Testis (tissue), 2 donors: ENCODE measurements at regions not wholly inside any gene's neighbourhood (a gene's known extent, or its start where the extent isn't known, plus 50 kb on each side); places are given as distances from the start of the nearest gene placed in this dataset.
"Not testable (repeated sequence)": the region's sequence is repeated elsewhere in the genome, so short reads cannot be mapped to it uniquely, and the experiment has no call there.

Experiments used
- DNase-seq: peaks from one replicate; pipeline ENCODE4 v3.0.0-alpha.2; 2019
- H3K27ac ChIP-seq, 2 donors: fragments of 200-600 bp; sonication (generic); one replicate each; pipeline ENCODE4 v1.5.1; 2019
- H3K27me3 ChIP-seq: fragments of 200-600 bp; sonication (generic); one replicate; pipeline ENCODE4 v1.5.1; 2019
- H3K36me3 ChIP-seq: fragments of 200-600 bp; sonication (generic); one replicate; pipeline ENCODE4 v1.5.1; 2017; ENCODE audit warnings: low read depth; ENCODE audit errors: missing control alignments
- H3K4me1 ChIP-seq: fragments of 200-600 bp; sonication (generic); one replicate; pipeline ENCODE4 v1.5.1; 2019
- H3K4me3 ChIP-seq, 2 donors: fragments of 200-600 bp; sonication (generic); one replicate each; pipeline ENCODE4 v1.5.1; 2017 to 2019
- H3K9me3 ChIP-seq: fragments of 200-600 bp; sonication (generic); one replicate; pipeline ENCODE4 v1.5.1; 2017
- CTCF ChIP-seq, 3 experiments: fragments of 450-650 bp in 2 of 3; fragments of 200-600 bp in 1 of 3; sonication (generic) in 1 of 3; IDR thresholded peaks; one replicate each; pipeline ENCODE4 v1.5.1; 2016 to 2019; ENCODE audit warnings: antibody characterized with exemption in 3 of 3, mild to moderate bottlenecking in 2 of 3, moderate library complexity in 1 of 3
- POLR2A ChIP-seq: fragments of 450-650 bp; IDR thresholded peaks from one replicate; pipeline ENCODE4 v1.6.1; 2017; ENCODE audit warnings: antibody characterized with exemption, mild to moderate bottlenecking, moderate library complexity
- WGBS, 2 donors: methylation state at CpG; one replicate each; pipeline ENCODE4 v1.1.5; 2018; 5-methylcytosine and 5-hydroxymethylcytosine counted together
- intact Hi-C: fragments of 100-400 bp; cut with DNase I; formaldehyde crosslinking; loops from one replicate; pipeline ENCODE4 v1.15.1; 2023; ENCODE audit warnings: low total_unique reads

DNA sequence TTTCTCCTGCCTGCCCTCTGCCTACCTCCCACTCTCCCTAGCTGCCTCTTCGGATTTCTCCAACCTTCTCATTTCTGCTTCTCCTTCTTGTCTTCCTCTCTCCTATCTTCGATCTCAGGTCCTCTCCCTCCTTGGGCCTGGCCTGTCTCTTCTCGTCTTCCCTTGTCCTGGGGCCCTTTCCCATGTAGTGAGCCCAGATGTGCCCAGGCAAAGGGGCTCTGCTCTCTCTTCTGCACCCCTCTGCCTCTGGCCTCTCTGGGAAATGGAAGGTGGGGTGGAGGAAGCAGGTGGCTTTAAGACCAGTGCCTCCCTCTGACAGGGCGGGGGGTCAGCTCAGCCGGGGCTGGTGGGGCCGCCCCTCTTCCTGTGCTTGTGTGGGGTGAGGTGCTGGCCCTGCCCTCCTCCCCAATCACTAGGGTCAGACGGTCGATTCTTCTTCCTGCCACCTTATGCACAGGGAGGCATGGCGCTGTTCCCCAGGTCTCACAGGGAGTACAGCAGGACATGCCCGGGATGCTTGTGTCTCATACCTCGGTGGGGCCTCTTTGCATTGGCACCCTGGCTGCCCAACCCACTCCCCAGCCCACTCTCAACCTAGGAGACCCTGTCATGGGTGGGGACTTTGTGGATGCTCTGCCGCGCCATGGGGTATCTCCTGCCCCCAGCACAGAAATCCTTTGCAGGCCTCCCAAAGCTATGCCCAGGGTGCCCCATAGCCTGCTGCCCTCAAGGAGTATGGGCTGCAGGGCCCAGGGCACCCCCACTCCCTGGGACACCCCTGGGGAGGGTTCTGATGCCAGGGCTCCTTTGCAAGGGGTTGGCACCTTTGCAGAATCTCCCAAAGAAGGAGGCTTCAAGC is 213.8 kb upstream of the HAAO start:
- peak overlapping the region in 1 of 2 donors; percentile 33 for H3K27ac ChIP-seq

GRCh38 chr2:43005245-43005974 is 213.0 kb upstream of the HAAO start:
- peak overlapping the region in 1 of 2 donors; percentile 33 for H3K27ac ChIP-seq
- 56 to 77% methylated on average over 14 to 15 of the region's 15 CpGs for WGBS, 2 donors
- intact Hi-C loops = no loop called here
- TF ChIP-seq POLR2A = no peak
- no peak for TF ChIP-seq CTCF (IDR thresholded peaks at IDR 0.05)
- DNase-seq = peak; percentile 72
- H3K36me3 ChIP-seq = no peaks in the 10 kb centered on the region
- H3K4me3 ChIP-seq = no peak overlapping the region
- H3K9me3 ChIP-seq = no peaks in the 10 kb centered on the region
- no peaks in the 10 kb centered on the region for H3K27me3 ChIP-seq
- H3K4me1 ChIP-seq = peaks cover 15% of the 10 kb centered on the region

More for the DNA sequence above, 213.8 kb upstream of the HAAO start:
- TF ChIP-seq POLR2A (no peak), CTCF (IDR thresholded peaks at IDR 0.05) (no peak)
- DNase-seq = no peak
- intact Hi-C loops = no loop called here
- H3K9me3 ChIP-seq = no peaks in the 10 kb centered on the region
- H3K4me3 ChIP-seq = no peak overlapping the region
- H3K36me3 ChIP-seq = no peaks in the 10 kb centered on the region
- H3K4me1 ChIP-seq = peaks cover 15% of the 10 kb centered on the region
- H3K27me3 ChIP-seq = no peaks in the 10 kb centered on the region
- WGBS, 2 donors = 72 to 78% methylated on average over 4 to 13 of the region's 13 CpGs

DNA sequence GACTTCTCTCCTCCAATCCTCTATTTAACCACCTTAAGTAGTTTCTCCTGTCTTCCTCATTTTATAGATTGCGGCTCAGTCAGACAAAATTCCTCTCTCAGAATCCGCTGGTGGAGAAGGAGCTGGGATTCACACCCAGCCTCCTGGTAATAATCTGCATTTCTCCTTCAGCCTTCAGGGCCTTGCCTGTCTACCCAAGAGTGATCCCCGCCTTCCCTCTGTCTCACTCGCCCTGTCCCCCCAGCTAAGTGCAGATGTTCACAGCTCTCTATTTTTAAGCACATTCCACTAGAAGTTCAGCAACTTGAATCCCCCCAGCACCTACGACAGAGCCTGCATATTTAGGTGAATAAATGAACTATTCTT is 212.5 kb upstream of the HAAO start:
- intact Hi-C loops = no loop called here
- Histone ChIP-seq H3K27ac (no peak overlapping the region), H3K9me3 (no peaks in the 10 kb centered on the region)

DNA sequence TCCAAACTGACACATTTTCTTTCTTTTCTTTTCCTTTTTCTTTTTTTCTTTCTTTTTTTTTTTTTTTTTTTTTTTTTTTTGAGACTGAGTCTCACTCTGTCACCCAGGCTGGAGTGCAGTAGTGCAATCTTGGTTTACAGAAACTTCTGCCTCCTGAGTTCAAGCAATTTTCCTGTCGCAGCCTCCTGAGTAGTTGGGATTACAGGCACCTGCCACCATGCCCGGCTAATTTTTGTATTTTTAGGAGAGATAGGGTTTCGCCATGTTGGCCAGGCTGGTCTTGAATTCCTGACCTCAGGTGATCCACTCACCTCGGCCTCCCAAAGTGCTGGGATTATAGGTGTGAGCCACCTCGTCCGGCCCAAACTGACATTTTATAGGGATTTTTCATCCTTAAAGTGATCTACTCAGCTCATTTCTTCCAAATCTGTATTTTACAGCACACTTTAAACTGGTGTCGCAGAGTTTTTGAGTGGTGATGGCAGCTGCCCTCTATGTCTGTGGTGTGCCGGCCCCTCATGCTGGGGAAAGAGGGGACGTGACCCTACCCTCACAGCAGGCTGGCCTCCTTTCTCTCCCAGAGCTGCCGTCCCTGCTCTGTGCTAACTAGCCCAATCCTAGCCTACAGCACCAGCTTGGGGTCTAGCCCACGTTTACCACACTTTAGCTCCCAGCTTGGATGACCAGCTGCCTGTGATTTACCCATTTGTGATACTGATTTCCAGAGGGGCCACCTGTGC is 211.9 kb upstream of the HAAO start:
- peaks cover 15% of the 10 kb centered on the region for H3K4me1 ChIP-seq
- 90 to 92% methylated on average over 11 of the region's 11 CpGs for WGBS, 2 donors
- H3K4me3 ChIP-seq, intact Hi-C loops, DNase-seq, H3K9me3 ChIP-seq, H3K27me3 ChIP-seq, H3K27ac ChIP-seq, H3K36me3 ChIP-seq: not testable (repeated sequence)

More for the DNA sequence above, 212.5 kb upstream of the HAAO start:
- Histone ChIP-seq H3K36me3 (no peaks in the 10 kb centered on the region), H3K4me1 (peaks cover 15% of the 10 kb centered on the region), H3K4me3 (no peak overlapping the region), H3K27me3 (no peaks in the 10 kb centered on the region)
- no peak for TF ChIP-seq POLR2A
- TF ChIP-seq CTCF (IDR thresholded peaks at IDR 0.05) = no peak
- DNase-seq = no peak
- WGBS, 2 donors = 82 to 90% methylated on average over 5 of the region's 5 CpGs

DNA sequence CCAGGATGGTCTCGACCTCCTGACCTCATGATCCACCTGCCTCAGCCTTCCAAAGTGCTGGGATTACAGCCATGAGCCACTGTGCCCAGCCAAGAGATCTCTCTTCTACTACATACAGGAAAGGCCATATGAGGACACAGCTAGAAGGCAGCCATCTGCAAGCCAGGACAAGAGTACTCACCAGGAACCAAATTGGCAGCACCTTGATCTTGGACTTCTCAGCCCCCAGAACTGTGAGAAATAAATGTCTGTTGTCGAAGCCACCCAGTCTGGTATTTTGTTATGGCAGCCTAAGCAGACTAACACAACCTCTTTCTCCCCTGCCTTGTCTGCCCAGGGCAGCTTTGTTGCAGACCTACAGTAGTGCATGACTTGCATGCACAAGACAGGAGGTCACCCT is 211.3 kb upstream of the HAAO start:
- intact Hi-C loops = no loop called here
- H3K4me1 ChIP-seq = peaks cover 15% of the 10 kb centered on the region
- 89 to 90% methylated on average over 2 of the region's 2 CpGs for WGBS, 2 donors
- H3K9me3 ChIP-seq = no peaks in the 10 kb centered on the region
- H3K27me3 ChIP-seq = no peaks in the 10 kb centered on the region
- no peaks in the 10 kb centered on the region for H3K36me3 ChIP-seq
- H3K4me3 ChIP-seq = no peak overlapping the region
- no peak for DNase-seq
- H3K27ac ChIP-seq = no peak overlapping the region
- no peak for TF ChIP-seq CTCF (IDR thresholded peaks at IDR 0.05)
- TF ChIP-seq POLR2A = no peak
